NCI-H1105 (cell line): ENCODE measurements at regions not wholly inside any gene's neighbourhood (a gene's known extent, or its start where the extent isn't known, plus 50 kb on each side); places are given as distances from the start of the nearest gene placed in this dataset.
"Not testable (repeated sequence)": the region's sequence is repeated elsewhere in the genome, so short reads cannot be mapped to it uniquely, and the experiment has no call there.

Source experiments
- DNase-seq: peaks from one replicate; lab custom pipeline; 2025; lab: John Stamatoyannopoulos, UW

GRCh38 chr1:191675856-191676783, 482.1 kb upstream of the RGS18 start:
- no peak for DNase-seq

DNA sequence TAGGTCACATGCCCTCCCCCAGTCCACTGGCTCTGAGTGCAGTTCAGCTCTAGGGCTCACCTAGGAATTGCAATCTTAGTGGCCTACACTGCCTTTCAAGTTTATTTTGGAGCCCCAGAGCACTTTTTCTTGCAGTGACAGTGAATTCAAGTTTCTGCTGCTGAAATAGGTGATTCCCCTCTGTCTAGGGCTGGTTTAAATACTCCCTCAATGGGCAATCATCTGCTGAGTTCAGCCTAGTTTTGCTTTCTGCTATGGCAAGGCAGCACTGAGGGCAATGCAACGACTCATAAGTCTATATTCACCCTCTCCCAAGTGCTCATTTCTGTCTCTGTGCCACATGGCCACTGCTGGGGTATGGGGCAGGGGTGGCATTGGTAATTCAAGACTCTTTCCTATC, 472.6 kb upstream of the RGS18 start:
- no peak for DNase-seq

DNA sequence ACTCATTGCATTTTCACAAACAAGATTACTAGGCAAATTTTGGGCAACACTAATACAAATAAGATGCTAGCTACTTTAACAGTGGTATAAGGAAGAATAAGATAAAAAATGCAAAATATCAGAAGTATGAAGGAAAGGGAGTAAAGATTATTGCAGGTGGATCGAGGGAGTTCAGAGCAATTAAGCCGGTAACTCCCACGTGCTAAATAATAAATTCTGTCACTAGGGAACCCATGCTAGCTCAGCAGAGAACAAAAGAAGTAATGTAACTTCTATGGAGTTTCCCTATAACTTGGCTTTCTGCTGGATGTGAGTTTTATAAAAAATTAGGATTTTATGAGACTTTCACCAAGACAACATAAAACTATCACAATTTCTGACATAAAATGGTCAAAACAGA, 470.5 kb upstream of the RGS18 start:
- DNase-seq = no peak

DNA sequence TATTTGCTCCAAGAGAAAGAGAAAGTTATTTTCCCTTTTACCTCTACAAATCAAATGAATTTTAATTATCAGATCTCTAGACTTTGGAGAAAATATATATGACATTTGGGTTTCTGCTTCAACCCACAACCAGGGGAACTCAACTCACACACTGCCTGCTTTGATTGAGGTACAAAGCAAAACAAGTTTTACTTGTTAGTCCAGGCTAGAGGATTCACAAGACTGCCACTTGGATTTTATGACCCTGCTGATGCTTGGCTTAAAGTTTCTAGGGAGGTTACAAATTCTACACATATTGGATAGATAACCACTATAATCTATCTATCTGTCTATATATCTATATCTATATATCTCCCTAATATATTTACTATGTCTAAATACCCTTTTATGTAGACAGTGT, 467.3 kb upstream of the RGS18 start:
- DNase-seq = no peak

GRCh38 chr1:191693797-191694196, 464.5 kb upstream of the RGS18 start:
- DNase-seq = no peak

- DNase-seq = no peak
Measured at GRCh38 chr1:191695865-191696264, 462.4 kb upstream of the RGS18 start.

- no peak for DNase-seq
Measured at GRCh38 chr1:191696354-191696753, 461.9 kb upstream of the RGS18 start.

- no peak for DNase-seq
Measured at GRCh38 chr1:191697556-191697955, 460.7 kb upstream of the RGS18 start.

DNA sequence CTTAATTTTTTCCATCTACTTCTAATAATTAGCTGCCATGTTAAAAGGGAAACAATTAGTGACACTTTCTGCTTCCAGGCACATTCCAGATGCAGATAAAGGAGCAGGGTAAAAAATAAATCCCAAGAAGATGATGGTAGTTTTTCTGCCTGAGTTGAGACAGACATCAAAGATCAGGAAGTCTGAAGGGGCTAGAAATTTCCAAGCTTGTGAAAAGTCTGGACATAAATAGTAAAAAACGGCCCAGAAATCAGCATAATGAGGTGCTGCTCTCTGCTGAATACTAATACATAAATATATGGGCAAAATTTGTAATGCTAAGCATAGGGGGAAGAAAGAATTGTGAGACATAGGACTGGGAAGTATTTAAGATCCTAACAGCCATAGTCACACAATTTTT, 460.0 kb upstream of the RGS18 start:
- no peak for DNase-seq

DNA sequence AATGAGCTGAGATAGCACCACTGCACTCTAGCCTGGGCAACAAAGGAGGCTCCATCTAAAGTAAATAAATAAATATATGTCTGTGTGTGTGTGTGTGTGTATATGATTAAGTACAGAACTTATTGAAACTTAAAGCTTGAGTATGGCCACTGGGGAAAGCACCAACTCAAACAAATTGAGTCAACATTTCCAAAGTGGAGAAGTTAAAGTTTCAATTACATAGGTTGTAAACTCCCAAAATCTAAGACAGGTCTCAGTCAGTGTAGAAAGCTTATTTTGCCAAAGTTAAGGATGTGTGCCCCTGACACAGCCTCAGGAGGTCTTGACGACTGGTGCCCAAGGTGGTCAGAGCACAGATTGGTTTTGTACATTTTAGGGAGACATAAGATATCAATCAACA, 458.9 kb upstream of the RGS18 start:
- DNase-seq = no peak

DNA sequence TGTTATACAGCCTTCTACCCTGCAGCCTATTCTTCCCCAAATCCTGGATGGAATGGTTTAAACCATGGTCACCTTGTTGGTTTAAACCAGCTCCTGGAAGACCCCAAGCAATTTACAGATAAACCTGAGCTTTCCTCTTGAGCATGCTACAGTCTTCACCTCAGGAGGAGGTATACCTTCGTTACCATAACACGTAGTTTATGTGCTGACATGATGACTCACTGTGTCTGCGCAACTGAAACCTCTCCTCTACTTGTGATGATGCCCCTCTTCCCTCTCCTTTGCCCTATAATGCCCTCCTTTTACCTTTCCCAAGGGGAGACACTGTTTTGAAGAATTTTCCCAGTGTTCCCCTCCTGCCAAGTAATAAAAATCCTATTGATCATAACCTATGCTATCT, 457.3 kb upstream of the RGS18 start:
- DNase-seq = no peak

DNA sequence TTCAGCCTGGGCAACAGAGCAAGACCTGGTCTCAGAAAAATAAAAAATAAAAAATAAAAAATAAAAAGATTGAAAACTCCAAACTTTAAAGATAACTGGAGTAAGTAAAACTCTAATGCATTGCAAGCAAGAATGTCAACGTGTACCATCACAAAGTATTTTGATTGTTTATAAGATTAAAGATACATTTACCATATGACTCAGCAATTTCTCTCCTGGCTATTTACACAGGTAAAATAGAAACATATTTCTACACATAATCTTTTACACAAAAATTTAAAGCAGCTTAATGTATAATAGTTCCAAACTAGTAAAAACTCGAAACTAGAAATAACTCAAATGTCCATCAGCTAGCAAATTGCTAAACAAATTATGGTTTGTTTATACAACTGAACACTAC, 456.1 kb upstream of the RGS18 start:
- DNase-seq = no peak

- DNase-seq = no peak
Measured at GRCh38 chr1:191707288-191707687, 451.0 kb upstream of the RGS18 start.

- DNase-seq = peak; percentile 9
Measured at GRCh38 chr1:191709215-191709614, 449.0 kb upstream of the RGS18 start.

GRCh38 chr1:191711961-191712360, 446.3 kb upstream of the RGS18 start:
- no peak for DNase-seq

GRCh38 chr1:191714845-191715244, 443.4 kb upstream of the RGS18 start:
- no peak for DNase-seq

- DNase-seq = no peak
Measured at GRCh38 chr1:191729742-191730141, 428.5 kb upstream of the RGS18 start.

- DNase-seq = not testable (repeated sequence)
Measured at GRCh38 chr1:191731608-191732302, 426.5 kb upstream of the RGS18 start.

DNA sequence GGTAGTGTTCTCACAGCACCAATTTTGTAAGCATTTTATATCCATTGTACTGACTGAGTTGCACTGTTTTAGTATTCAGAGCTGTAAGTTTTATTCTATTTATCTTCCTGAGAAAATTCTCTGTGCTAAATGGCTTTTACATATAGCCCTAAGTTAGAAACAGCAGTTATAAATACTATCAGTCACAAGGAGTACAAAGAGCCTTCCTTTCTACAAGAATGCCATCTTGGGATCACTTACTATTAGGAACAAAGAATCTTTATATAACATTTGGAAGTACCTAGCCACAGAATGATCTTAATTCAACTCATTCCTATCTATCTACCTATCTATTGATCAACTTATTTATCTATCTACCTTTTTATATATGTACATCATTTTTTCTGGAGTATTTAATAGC, 423.9 kb upstream of the RGS18 start:
- DNase-seq = no peak

GRCh38 chr1:191739544-191739943, 418.7 kb upstream of the RGS18 start:
- DNase-seq = no peak

GRCh38 chr1:191752342-191752741, 405.9 kb upstream of the RGS18 start:
- no peak for DNase-seq

GRCh38 chr1:191760016-191760415, 398.2 kb upstream of the RGS18 start:
- no peak for DNase-seq

- no peak for DNase-seq
Measured at GRCh38 chr1:191788551-191788950, 369.7 kb upstream of the RGS18 start.
